GM10248 (cell line): ENCODE measurements at regions not wholly inside any gene's neighbourhood (a gene's known extent, or its start where the extent isn't known, plus 50 kb on each side); places are given as distances from the start of the nearest gene placed in this dataset.

ENCODE experiments used
- CTCF ChIA-PET: fragments of 300-600 bp; sonication (Branson Sonifier 250); formaldehyde crosslinking; extraction: SDS; loops from one replicate; lab custom pipeline; 2021; ENCODE audit warnings: antibody characterized with exemption; lab: Yijun Ruan, JAX
- POLR2A ChIA-PET: fragments of 350-650 bp; sonication (Branson Sonifier 250); formaldehyde crosslinking; extraction: SDS; loops from one replicate; lab custom pipeline; 2020; ENCODE audit warnings: antibody characterized with exemption; lab: Yijun Ruan, JAX
- DNase-seq: peaks from one replicate; pipeline ENCODE4 v3.0.0; 2012; ENCODE audit errors: extremely low spot score
- CTCF ChIP-seq: IDR thresholded peaks from 2 replicates; pipeline ENCODE4 v1.5.1; 2012; ENCODE audit warnings: mild to moderate bottlenecking, low read depth; ENCODE audit errors: extremely low read depth, missing control alignments, control extremely low read depth

GRCh38 chr18:11398625-11399024 is 210.8 kb upstream of the SLC35G4 start:
- ChIA-PET CTCF (no interaction called here), POLR2A (no interaction called here)
- DNase-seq, result no peak
- TF ChIP-seq CTCF, result no peak

- POLR2A ChIA-PET, result no interaction called here
- TF ChIP-seq CTCF, result no peak
- no peak for DNase-seq
- CTCF ChIA-PET, result interaction anchor here (1.1 to 1.4 kb wide), 2 partner anchors 22 to 83 kb away, joined by 4 to 5 read pairs; no protein-coding TSS in a partner anchor
These were observed 216.2 kb upstream of the SLC35G4 start for GRCh38 chr18:11392980-11393885.

- no peak for TF ChIP-seq CTCF
- POLR2A ChIA-PET, result no interaction called here
- CTCF ChIA-PET, result interaction anchor here (1.0 to 1.4 kb wide), 3 partner anchors 10 to 82 kb away, joined by 4 to 5 read pairs (median 4); no protein-coding TSS in a partner anchor
- no peak for DNase-seq
These were observed 217.1 kb upstream of the SLC35G4 start for GRCh38 chr18:11392292-11392691.

GRCh38 chr18:11391661-11392060 is 217.7 kb upstream of the SLC35G4 start:
- ChIA-PET POLR2A (no interaction called here), CTCF (interaction anchor here (1.0 kb wide), 2 partner anchors 11 to 128 kb away, joined by 3 to 4 read pairs; no protein-coding TSS in a partner anchor)
- no peak for DNase-seq
- TF ChIP-seq CTCF, result no peak

- no peak for TF ChIP-seq CTCF
- CTCF ChIA-PET, result no interaction called here
- DNase-seq, result no peak
- POLR2A ChIA-PET, result no interaction called here
These were observed 220.4 kb upstream of the SLC35G4 start for GRCh38 chr18:11388755-11389680.

GRCh38 chr18:11387880-11388279 is 221.5 kb upstream of the SLC35G4 start:
- TF ChIP-seq CTCF, result peak; percentile 26
- CTCF ChIA-PET, result interaction anchor here (0.9 kb wide), 1 partner anchor 78 kb away, joined by 3 read pairs; no protein-coding TSS in a partner anchor
- POLR2A ChIA-PET, result no interaction called here
- DNase-seq, result no peak
